Hepatocyte (in vitro differentiated cells): ENCODE measurements at regions not wholly inside any gene's neighbourhood (a gene's known extent, or its start where the extent isn't known, plus 50 kb on each side); places are given as distances from the start of the nearest gene placed in this dataset.

Source experiments
- CTCF ChIP-seq: fragments of 200-600 bp; sonication (generic); IDR thresholded peaks from 2 replicates; pipeline ENCODE4 v1.5.1; 2016; ENCODE audit warnings: antibody characterized with exemption, mild to moderate bottlenecking; ENCODE audit not compliant: poor library complexity
- EZH2 ChIP-seq: fragments of 200-600 bp; sonication (generic); IDR thresholded peaks from 2 replicates; pipeline ENCODE4 v1.6.1; 2016; ENCODE audit warnings: antibody characterized with exemption, mild to moderate bottlenecking, borderline replicate concordance
- EZH2phosphoT487 ChIP-seq: fragments of 200-600 bp; sonication (generic); IDR thresholded peaks from one replicate; pipeline ENCODE4 v1.6.1; 2018; ENCODE audit warnings: antibody characterized with exemption, mild to moderate bottlenecking, low read depth, moderate library complexity; ENCODE audit not compliant: unreplicated experiment, severe bottlenecking

- TF ChIP-seq EZH2 (no peak), CTCF (no peak), EZH2phosphoT487 (no peak)
Measured at GRCh38 chr9:20276762-20277161, 345.5 kb downstream of the MLLT3 start.
